PC-3 (cell line): ENCODE measurements at regions not wholly inside any gene's neighbourhood (a gene's known extent, or its start where the extent isn't known, plus 50 kb on each side); places are given as distances from the start of the nearest gene placed in this dataset.

ENCODE experiments used
- ATAC-seq: fragments of 200-7000 bp; cut with Tn5 transposase; 2 replicates; pipeline ENCODE4 v1.9.1; 2020; ENCODE audit warnings: mild to moderate bottlenecking, moderate library complexity
- BruUV-seq: library from RNA; stranded (reverse); fragments of 400-500 nt; replicated peaks from 2 replicates; lab custom pipeline; 2021; lab: Mats Ljungman, UMichigan
- CTCF ChIA-PET: fragments of 300-600 bp; sonication (Branson Sonifier 250); formaldehyde crosslinking; loops from one replicate; lab custom pipeline; 2022; ENCODE audit warnings: antibody characterized with exemption; lab: Charles Lee
- POLR2A ChIA-PET: fragments of 300-600 bp; sonication (Branson Sonifier 250); formaldehyde crosslinking; loops from one replicate; lab custom pipeline; 2022; ENCODE audit warnings: antibody characterized with exemption; ENCODE audit not compliant: unreplicated experiment; lab: Charles Lee
- DNase-seq: peaks from one replicate; pipeline ENCODE4 v3.0.0-alpha.2; 2015
- H2AFZ ChIP-seq: fragments of 300-600 bp; sonication (generic); 2 replicates; pipeline ENCODE4 v1.6.0; 2016; ENCODE audit warnings: antibody characterized with exemption, low read length
- H3F3A ChIP-seq: fragments of 300-600 bp; sonication (generic); one replicate; pipeline ENCODE4 v1.6.0; 2017; ENCODE audit warnings: antibody characterized with exemption, low read length, control low read depth, mild to moderate bottlenecking; ENCODE audit not compliant: unreplicated experiment
- H3K27ac ChIP-seq: fragments of 300-600 bp; sonication (generic); 2 replicates; pipeline ENCODE4 v1.5.1; 2016; ENCODE audit warnings: mild to moderate bottlenecking, low read length
- H3K27me3 ChIP-seq: fragments of 300-600 bp; sonication (generic); 2 replicates; pipeline ENCODE4 v1.6.1; 2016; ENCODE audit warnings: low read length, mixed read lengths
- H3K36me3 ChIP-seq: fragments of 300-600 bp; sonication (generic); 2 replicates; pipeline ENCODE4 v1.6.1; 2016; ENCODE audit warnings: low read depth, mixed run types, low read length, mixed read lengths
- H3K4me1 ChIP-seq: fragments of 300-600 bp; sonication (generic); 2 replicates; pipeline ENCODE4 v1.5.1; 2016; ENCODE audit warnings: low read length; ENCODE audit not compliant: insufficient read depth
- H3K4me2 ChIP-seq: fragments of 300-600 bp; sonication (generic); 2 replicates; pipeline ENCODE4 v1.6.0; 2016; ENCODE audit warnings: low read length
- H3K4me3 ChIP-seq: fragments of 300-600 bp; sonication (generic); 2 replicates; pipeline ENCODE4 v1.5.1; 2016; ENCODE audit warnings: mild to moderate bottlenecking, low read length, mixed read lengths
- H3K79me2 ChIP-seq: fragments of 300-600 bp; sonication (generic); 2 replicates; pipeline ENCODE4 v1.6.1; 2017; ENCODE audit warnings: low read length, mixed read lengths
- H3K9ac ChIP-seq: fragments of 300-600 bp; sonication (generic); 2 replicates; pipeline ENCODE4 v1.6.0; 2016; ENCODE audit warnings: mild to moderate bottlenecking, low read length
- H3K9me2 ChIP-seq: fragments of 300-600 bp; sonication (generic); replicated peaks from 2 replicates; pipeline ENCODE4 v1.6.1; 2016; ENCODE audit warnings: mixed run types, low read length, mixed read lengths
- H3K9me3 ChIP-seq: fragments of 300-600 bp; sonication (generic); 2 replicates; pipeline ENCODE4 v1.6.1; 2016; ENCODE audit warnings: low read length, mixed read lengths
- H4K20me1 ChIP-seq: fragments of 300-600 bp; sonication (generic); 2 replicates; pipeline ENCODE4 v1.6.1; 2016; ENCODE audit warnings: low read length, mixed read lengths
- CTCF ChIP-seq: fragments of 300-600 bp; sonication (generic); conservative IDR thresholded peaks from 2 replicates; pipeline ENCODE4 v1.5.1; 2017; ENCODE audit warnings: antibody characterized with exemption, low read depth, mild to moderate bottlenecking, low read length
- EZH2 ChIP-seq: fragments of 300-600 bp; sonication (generic); IDR thresholded peaks from one replicate; pipeline ENCODE4 v1.6.1; 2017; ENCODE audit warnings: antibody characterized with exemption, mild to moderate bottlenecking, low read length; ENCODE audit not compliant: unreplicated experiment
- EZH2phosphoT487 ChIP-seq: fragments of 300-600 bp; sonication (generic); IDR thresholded peaks from 2 replicates; pipeline ENCODE4 v1.6.1; 2018; ENCODE audit warnings: mild to moderate bottlenecking, antibody characterized with exemption, low read length, borderline replicate concordance
- intact Hi-C: fragments of 100-400 bp; cut with micrococcal nuclease; formaldehyde crosslinking; loops from 2 replicates; pipeline ENCODE4 v1.9.0; 2023

- TF ChIP-seq EZH2 (peak; percentile 56), EZH2phosphoT487 (no peak; the same call in 1 of the 2 replicates), CTCF (no peak)
- intact Hi-C loops: no loop called here
- Histone ChIP-seq H2AFZ (no peak overlapping the region), H3K9ac (no peak overlapping the region), H3K9me2 (no peaks in the 10 kb centered on the region), H3K27me3 (peaks cover 74% of the 10 kb centered on the region), H3K9me3 (no peaks in the 10 kb centered on the region), H3K79me2 (no peaks in the 10 kb centered on the region), H4K20me1 (no peaks in the 10 kb centered on the region), H3F3A (no peaks in the 10 kb centered on the region), H3K4me2 (peak overlapping the region; percentile 51), H3K36me3 (no peaks in the 10 kb centered on the region), H3K4me3 (no peak overlapping the region), H3K27ac (no peak overlapping the region), H3K4me1 (no peaks in the 10 kb centered on the region)
- DNase-seq (no peak), ATAC-seq (no peak; the same call in 1 of the 2 replicates)
- no TSS peak for BruUV-seq
- ChIA-PET POLR2A (no interaction called here), CTCF (no interaction called here)
These were observed 108.4 kb upstream of the SLC6A11 start for GRCh38 chr3:10707400-10708215.

- POLR2A ChIA-PET: no interaction called here
- no peaks in the 10 kb centered on the region for H3K9me2 ChIP-seq
- H2AFZ ChIP-seq: no peak overlapping the region
- H3K4me1 ChIP-seq: no peaks in the 10 kb centered on the region
- H3K36me3 ChIP-seq: no peaks in the 10 kb centered on the region
- no TSS peak for BruUV-seq
- ATAC-seq (no peak), DNase-seq (no peak)
- intact Hi-C loops: no loop called here
- CTCF ChIA-PET: no interaction called here
- no peak overlapping the region for H3K4me3 ChIP-seq
- no peak overlapping the region for H3K4me2 ChIP-seq
- H3K27me3 ChIP-seq: peaks cover 82% of the 10 kb centered on the region
- H3K79me2 ChIP-seq: no peaks in the 10 kb centered on the region
- no peaks in the 10 kb centered on the region for H3F3A ChIP-seq
- no peak overlapping the region for H3K27ac ChIP-seq
- H4K20me1 ChIP-seq: no peaks in the 10 kb centered on the region
- H3K9ac ChIP-seq: no peak overlapping the region
- no peaks in the 10 kb centered on the region for H3K9me3 ChIP-seq
- TF ChIP-seq EZH2phosphoT487: peak; percentile 33; the same call in 1 of the 2 replicates
- no peak for TF ChIP-seq EZH2
These were observed 107.7 kb upstream of the SLC6A11 start for GRCh38 chr3:10708216-10708893.

- ChIA-PET POLR2A (no interaction called here), CTCF (no interaction called here)
- no peaks in the 10 kb centered on the region for H3K36me3 ChIP-seq
- H3K9ac ChIP-seq: no peak overlapping the region
- H3F3A ChIP-seq: no peaks in the 10 kb centered on the region
- H3K4me3 ChIP-seq: no peak overlapping the region
- TF ChIP-seq CTCF (0 out of 2 replicates have a peak, but pooled peaks have one; percentile 19), EZH2phosphoT487 (no peak)
- H3K4me2 ChIP-seq: no peak overlapping the region
- H3K9me3 ChIP-seq: no peaks in the 10 kb centered on the region
- no peaks in the 10 kb centered on the region for H3K9me2 ChIP-seq
- H2AFZ ChIP-seq: no peak overlapping the region
- no peaks in the 10 kb centered on the region for H3K4me1 ChIP-seq
- ATAC-seq: 0 out of 2 replicates have a peak, but pooled peaks have one; percentile 27
- H3K79me2 ChIP-seq: no peaks in the 10 kb centered on the region
- DNase-seq: no peak
- H3K27me3 ChIP-seq: peaks cover 90% of the 10 kb centered on the region
- no peaks in the 10 kb centered on the region for H4K20me1 ChIP-seq
- intact Hi-C loops: no loop called here
- no peak overlapping the region for H3K27ac ChIP-seq
- BruUV-seq: no TSS peak
These were observed 106.8 kb upstream of the SLC6A11 start for GRCh38 chr3:10709110-10709781.
